Keratinocyte (primary cell): ENCODE measurements at regions not wholly inside any gene's neighbourhood (a gene's known extent, or its start where the extent isn't known, plus 50 kb on each side); places are given as distances from the start of the nearest gene placed in this dataset.

Source experiments
- DNase-seq: peaks from one replicate; pipeline ENCODE4 v3.0.0-alpha.2; 2011; ENCODE audit warnings: low read depth, missing footprints, low spot score
- FAIRE-seq: peaks from 2 replicates; lab custom pipeline; 2011; peaks lifted over from hg19 to GRCh38; lab: Jason Lieb, UNC
- H2AFZ ChIP-seq: 2 replicates; pipeline ENCODE4 v1.6.0; 2012; ENCODE audit warnings: low read length, control low read depth, inconsistent platforms; ENCODE audit not compliant: control insufficient read depth
- H3K27ac ChIP-seq: 2 replicates; pipeline ENCODE4 v1.5.1; 2011; ENCODE audit warnings: low read length; ENCODE audit not compliant: control insufficient read depth, insufficient read depth
- H3K27me3 ChIP-seq: 3 replicates; pipeline ENCODE4 v1.6.0; 2011; ENCODE audit warnings: low read length; ENCODE audit not compliant: control insufficient read depth, insufficient read depth; ENCODE audit errors: extremely low read depth
- H3K36me3 ChIP-seq, 2 experiments: 2 replicates in 1 of 2; 3 replicates in 1 of 2; pipeline ENCODE4 v1.5.1; 2011; ENCODE audit warnings: low read length in 2 of 2, mild to moderate bottlenecking in 1 of 2; ENCODE audit not compliant: control insufficient read depth in 2 of 2, insufficient read depth in 2 of 2; ENCODE audit errors: extremely low read depth in 1 of 2
- H3K4me1 ChIP-seq: 3 replicates; pipeline ENCODE4 v1.5.1; 2011; ENCODE audit warnings: low read length; ENCODE audit not compliant: control insufficient read depth, insufficient read depth; ENCODE audit errors: extremely low read depth
- H3K4me2 ChIP-seq: 3 replicates; pipeline ENCODE4 v1.6.0; 2011; ENCODE audit warnings: low read depth, low read length; ENCODE audit not compliant: control insufficient read depth, insufficient read depth; ENCODE audit errors: extremely low read depth
- H3K4me3 ChIP-seq, 3 experiments: fragments of 200-600 bp in 1 of 3; sonication (generic) in 1 of 3; 2 replicates in 2 of 3; 3 replicates in 1 of 3; pipeline ENCODE4 v1.5.1; 2011 to 2016; ENCODE audit warnings: low read length in 3 of 3, mild to moderate bottlenecking in 3 of 3, control low read depth in 2 of 3, inconsistent platforms in 1 of 3, low read depth in 1 of 3, mixed read lengths in 1 of 3, mixed run types in 1 of 3, moderate library complexity in 1 of 3; ENCODE audit not compliant: control insufficient read depth in 2 of 3, insufficient read depth in 2 of 3; ENCODE audit errors: extremely low read depth in 1 of 3
- H3K79me2 ChIP-seq: 2 replicates; pipeline ENCODE4 v1.6.0; 2012; ENCODE audit warnings: low read length; ENCODE audit not compliant: control insufficient read depth, insufficient read depth
- H3K9ac ChIP-seq: 3 replicates; pipeline ENCODE4 v1.6.0; 2011; ENCODE audit warnings: low read length; ENCODE audit not compliant: control insufficient read depth, insufficient read depth; ENCODE audit errors: extremely low read depth
- H3K9me1 ChIP-seq: 3 replicates; pipeline ENCODE4 v1.6.0; 2011; ENCODE audit warnings: low read length; ENCODE audit not compliant: control insufficient read depth, insufficient read depth; ENCODE audit errors: extremely low read depth
- H3K9me3 ChIP-seq: 2 replicates; pipeline ENCODE4 v1.5.1; 2012; ENCODE audit warnings: low read depth, low read length; ENCODE audit not compliant: control insufficient read depth
- H4K20me1 ChIP-seq: 3 replicates; pipeline ENCODE4 v1.6.0; 2011; ENCODE audit warnings: low read length; ENCODE audit not compliant: control insufficient read depth, insufficient read depth; ENCODE audit errors: extremely low read depth
- EZH2 ChIP-seq: IDR thresholded peaks from one replicate; pipeline ENCODE4 v1.6.1; 2012; ENCODE audit warnings: inconsistent platforms, mild to moderate bottlenecking, low read length, moderate library complexity
- dilution Hi-C: fragments of 300-500 bp; cut with MboI; formaldehyde crosslinking; loops from one replicate; pipeline ENCODE4 v1.7.0; 2020; ENCODE audit warnings: low sequenced_read_pairs; ENCODE audit not compliant: extremely low pct_ligation_motif_present
- TF ChIP-seq, protein P1 (sequence below), 3 experiments: IDR thresholded peaks in 1 of 3; conservative IDR thresholded peaks in 1 of 3; optimal IDR thresholded peaks in 1 of 3; 2 replicates in 2 of 3; 3 replicates in 1 of 3; pipeline versions ENCODE3 to v1.5.1; 2011; ENCODE audit warnings: low read length in 3 of 3, mild to moderate bottlenecking in 3 of 3, moderate library complexity in 2 of 3, control low read depth in 1 of 3, inconsistent platforms in 1 of 3; ENCODE audit not compliant: insufficient read depth in 2 of 3; ENCODE audit errors: extremely low read depth in 1 of 3

DNA sequence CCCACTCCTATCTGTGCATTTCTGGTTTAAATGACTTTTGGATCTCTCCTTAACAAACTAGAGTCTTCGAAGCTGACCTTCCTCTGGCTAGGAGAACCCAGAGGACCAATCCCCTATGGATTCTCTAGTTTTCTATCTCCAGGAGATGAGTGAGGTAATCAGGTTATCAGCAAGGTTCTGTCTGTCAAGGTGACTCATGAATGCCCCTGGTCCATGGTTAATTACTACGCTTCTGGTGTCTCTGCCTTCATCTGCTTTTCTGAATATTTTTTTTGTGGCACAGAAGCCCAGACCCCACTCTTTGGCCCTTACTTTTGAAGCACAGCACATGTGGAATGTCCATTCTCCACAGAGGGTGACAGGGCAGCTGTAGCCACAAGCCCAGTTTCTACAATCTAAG lies 897.9 kb upstream of the KLHL29 start:
- no peak overlapping the region for H3K27ac ChIP-seq
- FAIRE-seq = no peak
- H4K20me1 ChIP-seq = no peaks in the 10 kb centered on the region

GRCh38 chr2:22487541-22487940 lies 897.4 kb upstream of the KLHL29 start:
- Histone ChIP-seq H3K4me3 (no peak overlapping the region), H3K79me2 (no peaks in the 10 kb centered on the region), H3K9ac (no peak overlapping the region), H3K9me3 (no peaks in the 10 kb centered on the region), H3K4me1 (no peaks in the 10 kb centered on the region), H3K9me1 (no peaks in the 10 kb centered on the region), H3K27ac (no peak overlapping the region), H3K36me3 (no peaks in the 10 kb centered on the region), H2AFZ (no peak overlapping the region), H4K20me1 (no peaks in the 10 kb centered on the region), H3K4me2 (no peak overlapping the region), H3K27me3 (no peaks in the 10 kb centered on the region)
- dilution Hi-C loops = no loop called here
- DNase-seq = no peak
- FAIRE-seq = no peak
- no peak for TF ChIP-seq EZH2
- TF ChIP-seq, protein P1, sequence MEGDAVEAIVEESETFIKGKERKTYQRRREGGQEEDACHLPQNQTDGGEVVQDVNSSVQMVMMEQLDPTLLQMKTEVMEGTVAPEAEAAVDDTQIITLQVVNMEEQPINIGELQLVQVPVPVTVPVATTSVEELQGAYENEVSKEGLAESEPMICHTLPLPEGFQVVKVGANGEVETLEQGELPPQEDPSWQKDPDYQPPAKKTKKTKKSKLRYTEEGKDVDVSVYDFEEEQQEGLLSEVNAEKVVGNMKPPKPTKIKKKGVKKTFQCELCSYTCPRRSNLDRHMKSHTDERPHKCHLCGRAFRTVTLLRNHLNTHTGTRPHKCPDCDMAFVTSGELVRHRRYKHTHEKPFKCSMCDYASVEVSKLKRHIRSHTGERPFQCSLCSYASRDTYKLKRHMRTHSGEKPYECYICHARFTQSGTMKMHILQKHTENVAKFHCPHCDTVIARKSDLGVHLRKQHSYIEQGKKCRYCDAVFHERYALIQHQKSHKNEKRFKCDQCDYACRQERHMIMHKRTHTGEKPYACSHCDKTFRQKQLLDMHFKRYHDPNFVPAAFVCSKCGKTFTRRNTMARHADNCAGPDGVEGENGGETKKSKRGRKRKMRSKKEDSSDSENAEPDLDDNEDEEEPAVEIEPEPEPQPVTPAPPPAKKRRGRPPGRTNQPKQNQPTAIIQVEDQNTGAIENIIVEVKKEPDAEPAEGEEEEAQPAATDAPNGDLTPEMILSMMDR (optimal IDR thresholded peaks at IDR 0.05 in 1 of 3, IDR thresholded peaks at IDR 0.05 in 1 of 3, conservative IDR thresholded peaks at IDR 0.05 in 1 of 3; ENCODE audit: extremely low read depth in 1 of 3, insufficient read depth in 2 of 3, low read length in 3 of 3) = no peak

More for the DNA sequence above, 897.9 kb upstream of the KLHL29 start:
- dilution Hi-C loops = no loop called here
- Histone ChIP-seq H3K4me1 (no peaks in the 10 kb centered on the region), H3K4me2 (no peak overlapping the region), H3K36me3 (no peaks in the 10 kb centered on the region), H3K9me3 (no peaks in the 10 kb centered on the region), H3K27me3 (no peaks in the 10 kb centered on the region), H3K9ac (no peak overlapping the region), H2AFZ (no peak overlapping the region), H3K79me2 (no peaks in the 10 kb centered on the region), H3K4me3 (no peak overlapping the region), H3K9me1 (no peaks in the 10 kb centered on the region)
- DNase-seq = no peak
- no peak for TF ChIP-seq EZH2
- TF ChIP-seq, protein P1 (optimal IDR thresholded peaks at IDR 0.05 in 1 of 3, IDR thresholded peaks at IDR 0.05 in 1 of 3, conservative IDR thresholded peaks at IDR 0.05 in 1 of 3; ENCODE audit: extremely low read depth in 1 of 3, insufficient read depth in 2 of 3, low read length in 3 of 3) = no peak
